Colonic mucosa (tissue), 4 donors: ENCODE measurements at regions not wholly inside any gene's neighbourhood (a gene's known extent, or its start where the extent isn't known, plus 50 kb on each side); places are given as distances from the start of the nearest gene placed in this dataset.

Experiments used
- DNase-seq: peaks from one replicate; pipeline ENCODE4 v3.0.0-alpha.2; 2020
- H3K27ac ChIP-seq: fragments of 200-600 bp; one replicate; pipeline ENCODE4 v1.8.0; 2021
- H3K27me3 ChIP-seq: fragments of 200-600 bp; one replicate; pipeline ENCODE4 v1.8.0; 2021
- H3K36me3 ChIP-seq: fragments of 200-600 bp; one replicate; pipeline ENCODE4 v1.8.0; 2021
- H3K4me1 ChIP-seq: fragments of 200-600 bp; one replicate; pipeline ENCODE4 v1.8.0; 2021; ENCODE audit warnings: mild to moderate bottlenecking
- H3K4me3 ChIP-seq: fragments of 200-600 bp; one replicate; pipeline ENCODE4 v1.8.0; 2021
- H3K9ac ChIP-seq, 2 donors: one replicate each; pipeline ENCODE4 v1.7.0; 2013; ENCODE audit warnings: control low read depth in 2 of 2, low read depth in 2 of 2, low read length in 2 of 2
- H3K9me3 ChIP-seq: fragments of 200-600 bp; one replicate; pipeline ENCODE4 v1.8.0; 2021
- CTCF ChIP-seq: fragments of 200-600 bp; IDR thresholded peaks from one replicate; pipeline ENCODE4 v1.8.0; 2022; ENCODE audit warnings: antibody characterized with exemption, mild to moderate bottlenecking
- intact Hi-C: fragments of 100-400 bp; cut with DNase I; formaldehyde crosslinking; loops from one replicate; pipeline ENCODE4 v1.14.1; 2022
- donor health status: healthy.
- donor health status: DM: no; HTN: no; CAD: no.
- donor health status: DM: no; HTN: no; CAD: no.

- Histone ChIP-seq H3K4me1 (no peaks in the 10 kb centered on the region), H3K9ac (no peak overlapping the region), H3K27me3 (no peaks in the 10 kb centered on the region), H3K27ac (no peak overlapping the region), H3K4me3 (no peak overlapping the region), H3K9me3 (no peaks in the 10 kb centered on the region), H3K36me3 (no peaks in the 10 kb centered on the region)
- no peak for TF ChIP-seq CTCF
- intact Hi-C loops = loop anchor here (2.0 kb wide), 1 partner anchor 231 kb away; no protein-coding TSS in a partner anchor
- no peak for DNase-seq
Measured at GRCh38 chr11:11021563-11021962, 163.7 kb upstream of the ZBED5 start.

DNA sequence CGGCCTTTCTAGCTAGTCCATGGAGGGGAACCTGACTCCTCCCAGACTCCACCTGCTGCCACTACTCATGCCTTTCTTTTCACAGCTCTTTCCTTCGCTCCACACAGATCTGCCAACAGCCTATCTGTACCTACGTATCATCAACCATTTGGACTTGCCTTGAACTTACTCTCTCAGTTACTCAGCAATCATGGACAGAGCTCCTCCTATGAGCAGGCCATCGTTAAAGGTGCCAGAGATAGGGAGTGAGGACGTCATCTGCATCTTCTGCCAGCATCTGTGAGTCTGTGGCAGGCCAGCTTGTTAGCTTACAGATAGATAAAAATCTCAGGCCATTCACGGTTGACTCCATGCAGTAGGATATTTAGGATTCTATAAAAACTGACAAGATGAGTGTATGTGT, 162.9 kb upstream of the ZBED5 start:
- no peaks in the 10 kb centered on the region for H3K36me3 ChIP-seq
- DNase-seq = no peak
- intact Hi-C loops = loop anchor here (2.0 kb wide), 1 partner anchor 230 kb away; no protein-coding TSS in a partner anchor
- no peak for TF ChIP-seq CTCF
- no peak overlapping the region for H3K27ac ChIP-seq
- H3K4me3 ChIP-seq = no peak overlapping the region
- no peaks in the 10 kb centered on the region for H3K9me3 ChIP-seq
- no peaks in the 10 kb centered on the region for H3K27me3 ChIP-seq
- no peaks in the 10 kb centered on the region for H3K4me1 ChIP-seq
- no peak overlapping the region for H3K9ac ChIP-seq

DNA sequence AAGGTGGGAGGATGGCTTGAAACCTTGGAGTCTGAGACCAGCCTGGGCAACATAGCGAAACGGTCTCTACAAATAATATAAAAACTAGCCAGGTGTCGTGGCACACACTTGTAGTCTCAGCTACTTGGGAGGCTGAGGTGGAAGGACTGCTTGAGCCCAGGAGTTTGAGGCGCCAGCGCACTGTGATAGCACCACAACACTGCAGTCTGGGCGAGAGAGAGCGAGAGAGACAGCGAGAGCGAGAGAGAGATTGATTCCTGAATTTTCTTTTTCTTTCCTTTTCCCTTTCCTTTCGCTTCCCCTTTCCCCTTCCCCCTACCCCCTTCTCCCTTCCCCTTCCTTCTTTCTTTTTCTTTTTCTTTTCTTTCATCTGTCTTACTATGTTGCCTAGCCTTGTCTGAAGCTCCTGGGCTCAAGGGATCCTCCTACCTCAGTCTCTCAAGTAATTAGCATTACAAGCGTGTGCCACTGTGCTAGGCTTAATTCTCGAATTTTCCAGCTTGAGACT, 162.4 kb upstream of the ZBED5 start:
- TF ChIP-seq CTCF = no peak
- H3K9ac ChIP-seq = no peak overlapping the region
- no peaks in the 10 kb centered on the region for H3K27me3 ChIP-seq
- H3K4me3 ChIP-seq = no peak overlapping the region
- intact Hi-C loops = loop anchor here (2.0 kb wide), 1 partner anchor 229 kb away; no protein-coding TSS in a partner anchor
- H3K27ac ChIP-seq = no peak overlapping the region
- H3K9me3 ChIP-seq = no peaks in the 10 kb centered on the region
- no peaks in the 10 kb centered on the region for H3K4me1 ChIP-seq
- H3K36me3 ChIP-seq = no peaks in the 10 kb centered on the region
- DNase-seq = no peak

DNA sequence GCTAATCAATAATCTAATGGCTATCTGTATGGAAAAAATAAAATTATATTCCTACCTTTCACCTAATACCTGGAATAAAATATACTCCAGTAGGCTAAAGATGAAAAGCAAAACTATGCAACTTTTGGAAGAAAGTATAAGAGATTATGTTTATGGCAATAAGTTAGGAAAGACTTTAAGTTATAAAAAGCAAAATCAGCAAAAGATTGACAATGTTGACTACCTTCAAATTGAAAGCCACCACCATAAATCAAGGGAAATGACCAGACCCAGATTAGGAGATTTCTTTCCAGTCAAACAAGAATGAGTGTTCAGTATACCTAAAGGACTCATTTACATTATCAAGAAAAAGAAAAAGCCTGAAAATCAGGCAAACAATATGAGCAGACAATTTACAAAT, 159.1 kb upstream of the ZBED5 start:
- Histone ChIP-seq H3K4me1 (no peaks in the 10 kb centered on the region), H3K9me3 (no peaks in the 10 kb centered on the region), H3K9ac (no peak overlapping the region), H3K27ac (no peak overlapping the region), H3K36me3 (no peaks in the 10 kb centered on the region), H3K4me3 (no peak overlapping the region), H3K27me3 (no peaks in the 10 kb centered on the region)
- intact Hi-C loops = no loop called here
- DNase-seq = no peak
- no peak for TF ChIP-seq CTCF

DNA sequence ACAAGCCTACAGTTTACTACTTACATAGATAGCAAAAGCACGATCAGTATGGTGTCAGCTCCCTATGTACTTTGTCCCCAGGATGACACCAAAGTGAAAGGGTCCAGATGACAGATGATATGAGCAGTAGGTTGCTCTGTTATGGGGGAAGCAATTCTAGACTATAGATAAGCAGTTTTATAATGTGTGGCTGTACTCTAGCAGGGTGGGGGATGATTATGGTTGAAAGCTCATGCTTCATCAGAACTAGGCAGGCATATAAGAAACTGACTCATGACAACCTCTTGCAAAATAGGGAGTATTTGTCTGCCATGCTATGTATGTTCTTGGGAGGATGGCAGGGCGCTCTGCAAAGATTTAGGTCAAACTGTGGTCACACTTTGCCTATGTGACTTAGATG, 158.2 kb upstream of the ZBED5 start:
- no peak for TF ChIP-seq CTCF
- Histone ChIP-seq H3K9ac (no peak overlapping the region), H3K9me3 (no peaks in the 10 kb centered on the region), H3K36me3 (no peaks in the 10 kb centered on the region), H3K4me1 (no peaks in the 10 kb centered on the region), H3K4me3 (no peak overlapping the region), H3K27me3 (no peaks in the 10 kb centered on the region), H3K27ac (no peak overlapping the region)
- intact Hi-C loops = no loop called here
- no peak for DNase-seq
